Stimulated activated CD4-positive, alpha-beta T cell treated with anti-CD3 and anti-CD28 coated beads, Interleukin-1b, Interleukin-23, amount 100 ng/mL, for 4 hours (primary cell): ENCODE measurements at regions not wholly inside any gene's neighbourhood (a gene's known extent, or its start where the extent isn't known, plus 50 kb on each side); places are given as distances from the start of the nearest gene placed in this dataset.

Experiments
- DNase-seq, 2 donors: peaks; one replicate each; pipeline ENCODE4 v3.0.0-alpha.2; 2020; ENCODE audit warnings: low read depth in 2 of 2

DNA sequence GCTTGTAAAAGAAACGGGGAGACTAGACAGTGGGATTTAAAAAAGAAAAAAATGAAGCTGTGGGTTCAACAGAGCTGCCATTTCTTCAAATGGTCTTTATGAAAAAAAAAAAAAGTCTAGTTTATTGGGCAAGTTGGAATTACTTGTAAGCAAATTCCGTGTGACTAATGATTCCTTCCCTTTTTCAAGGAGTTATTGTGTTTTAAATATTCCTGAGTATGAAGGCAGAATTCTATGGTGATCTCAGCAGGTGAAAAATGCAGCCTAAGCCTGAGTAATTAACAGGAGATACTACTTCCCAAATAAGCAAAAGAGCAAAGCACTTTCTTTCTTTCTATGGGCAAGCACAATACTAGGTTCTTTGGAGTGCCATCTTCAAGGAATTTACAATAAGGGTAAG, 481.9 kb downstream of the ZNF608 start:
- DNase-seq, result no peak

DNA sequence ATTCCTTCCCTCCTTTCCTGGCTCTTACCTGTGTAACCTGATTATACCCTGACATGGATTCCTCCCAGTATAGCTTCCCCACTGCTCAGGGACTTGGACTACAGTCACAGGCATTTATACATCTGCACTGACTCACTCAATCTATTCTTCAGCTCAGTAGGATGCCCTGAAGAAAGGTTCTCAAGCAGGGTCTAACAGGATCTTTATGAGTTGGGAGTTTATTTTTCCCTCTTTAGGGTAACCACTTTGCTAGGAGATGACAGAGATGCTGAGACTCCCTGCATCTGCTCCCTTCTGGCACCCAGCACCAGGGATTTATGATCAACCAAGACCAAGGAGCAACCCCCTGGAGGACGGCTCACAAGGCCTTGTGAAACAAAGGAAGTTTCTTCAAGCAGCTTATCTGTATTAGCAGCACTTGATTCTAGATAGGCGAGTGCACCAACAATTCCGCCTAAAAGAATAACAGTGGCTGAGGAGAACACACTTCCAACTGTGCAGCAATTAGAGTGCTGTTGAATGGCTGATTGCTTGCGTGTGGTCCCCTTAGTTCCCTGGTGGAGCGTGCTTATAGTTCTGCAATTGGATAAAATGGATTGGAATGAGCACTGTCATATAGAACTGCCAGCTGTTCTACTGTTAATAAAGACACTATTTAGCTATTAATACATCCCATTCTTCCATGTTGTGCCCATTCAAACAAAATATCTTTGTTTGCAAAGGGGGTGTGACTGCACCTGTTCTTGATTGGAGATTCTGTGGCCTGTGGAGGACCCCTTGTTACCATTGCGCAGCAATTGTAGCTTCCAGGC, 482.6 kb downstream of the ZNF608 start:
- DNase-seq, result no peak

- DNase-seq, result no peak
Observed at GRCh38 chr5:124262991-124263571, 483.4 kb downstream of the ZNF608 start.

DNA sequence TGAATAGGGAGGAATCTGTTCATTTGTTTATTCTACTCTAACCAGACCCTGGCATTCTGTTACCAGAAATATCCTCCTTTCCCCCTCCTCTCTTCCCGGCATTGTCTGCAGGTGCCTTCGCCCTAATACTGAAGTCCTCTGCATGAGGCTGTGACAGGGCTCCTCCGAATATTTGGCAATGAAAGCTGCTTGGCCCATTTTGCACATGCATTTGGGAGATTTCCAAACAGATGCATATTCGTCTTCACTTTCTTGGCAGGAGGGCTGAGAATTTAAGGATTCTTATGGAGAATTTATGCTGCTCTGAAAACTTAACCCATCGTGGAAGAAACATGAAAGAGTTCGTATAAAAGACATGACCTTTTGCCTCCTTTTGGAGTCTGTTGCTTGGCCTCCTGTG, 484.0 kb downstream of the ZNF608 start:
- no peak for DNase-seq

- no peak for DNase-seq
Observed at GRCh38 chr5:124261848-124262247, 484.6 kb downstream of the ZNF608 start.

- DNase-seq, result no peak
Observed at GRCh38 chr5:124260921-124261515, 485.4 kb downstream of the ZNF608 start.

DNA sequence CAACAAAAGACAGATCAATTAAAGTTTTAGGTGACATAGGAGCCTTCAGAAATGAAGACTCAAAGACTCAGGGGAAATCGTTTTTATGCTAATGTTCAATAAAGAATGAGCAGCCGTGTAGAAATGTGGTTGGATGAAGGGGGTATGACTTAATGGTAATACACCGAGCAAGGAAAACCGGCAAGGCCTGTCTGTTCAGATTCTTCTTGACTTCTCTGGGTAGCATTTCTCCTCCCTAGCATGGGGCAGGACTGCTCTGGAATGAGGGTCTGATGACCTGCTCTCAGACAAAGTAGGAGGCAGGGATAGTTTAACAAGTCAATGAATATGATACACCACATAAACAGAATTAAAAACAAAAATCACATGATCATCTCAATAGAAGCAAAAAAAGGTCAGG, 487.4 kb downstream of the ZNF608 start:
- DNase-seq, result no peak

- no peak for DNase-seq
Observed at GRCh38 chr5:124257048-124257447, 489.4 kb downstream of the ZNF608 start.

DNA sequence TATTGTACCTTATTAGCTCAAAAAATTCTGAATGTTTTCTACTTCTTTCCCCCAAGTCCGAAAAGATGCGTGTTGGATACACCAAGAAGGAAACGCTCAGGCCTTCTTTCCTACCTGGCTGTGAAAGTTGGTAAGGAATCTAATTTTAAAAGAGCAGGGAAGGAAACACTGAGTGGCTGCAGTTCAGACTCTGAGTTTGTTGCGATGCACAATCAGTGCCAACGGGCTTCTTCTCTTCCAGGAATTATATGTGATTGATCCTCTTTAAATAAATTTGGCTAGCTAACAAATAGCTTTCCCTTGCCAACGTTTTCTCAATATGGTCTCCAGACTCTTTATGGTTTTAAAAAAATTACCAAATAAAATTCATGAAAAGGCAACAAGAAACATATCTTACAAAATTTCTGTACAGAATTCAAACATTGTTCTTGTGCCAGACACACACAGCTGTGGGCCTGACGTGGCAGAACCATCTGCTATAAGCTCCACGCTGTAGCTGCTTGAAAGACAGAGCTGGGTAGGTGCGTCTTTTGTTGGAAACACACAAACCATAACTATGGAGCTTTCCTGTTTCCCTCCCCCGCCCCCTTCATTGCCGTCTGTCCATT, 493.1 kb downstream of the ZNF608 start:
- DNase-seq, result no peak

DNA sequence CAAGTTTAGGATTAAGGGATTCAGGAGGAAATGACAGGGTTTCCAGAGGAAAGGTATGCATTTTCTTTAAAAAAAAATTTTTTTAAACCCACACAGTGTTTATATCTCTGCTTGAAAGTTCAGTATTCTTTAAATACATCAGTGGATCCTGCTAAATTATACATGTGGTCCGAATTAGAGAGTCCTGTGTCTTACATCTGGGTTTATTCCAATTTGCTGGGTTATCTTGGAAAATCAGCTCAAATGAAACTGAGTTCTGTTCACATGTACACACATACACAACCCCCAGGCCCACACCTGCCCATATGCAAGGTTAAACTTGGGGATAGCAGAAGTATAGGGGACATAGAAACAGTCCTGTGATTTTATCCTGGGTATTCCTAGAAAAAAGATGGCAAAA, 493.7 kb downstream of the ZNF608 start:
- no peak for DNase-seq

- no peak for DNase-seq
Observed at GRCh38 chr5:124252191-124252638, 494.2 kb downstream of the ZNF608 start.

DNA sequence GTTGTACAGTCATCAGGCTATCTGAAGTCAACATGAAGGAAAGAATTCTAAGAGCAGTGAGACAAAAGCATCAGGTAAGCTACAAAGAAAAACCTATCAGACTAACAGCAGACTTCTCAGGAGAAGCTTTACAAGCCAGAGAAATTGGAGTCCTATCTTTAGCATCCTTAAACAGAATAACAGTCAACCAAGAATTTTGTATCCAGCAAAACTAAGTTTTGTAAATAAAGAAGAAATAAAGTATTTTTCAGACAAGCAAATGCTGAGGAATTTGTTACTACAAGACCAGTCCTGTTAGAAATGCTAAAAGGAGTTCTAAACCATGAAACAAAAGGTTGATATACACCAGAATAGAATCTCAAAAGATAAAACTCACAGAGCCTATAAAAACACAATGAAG, 501.2 kb downstream of the ZNF608 start:
- DNase-seq, result no peak

DNA sequence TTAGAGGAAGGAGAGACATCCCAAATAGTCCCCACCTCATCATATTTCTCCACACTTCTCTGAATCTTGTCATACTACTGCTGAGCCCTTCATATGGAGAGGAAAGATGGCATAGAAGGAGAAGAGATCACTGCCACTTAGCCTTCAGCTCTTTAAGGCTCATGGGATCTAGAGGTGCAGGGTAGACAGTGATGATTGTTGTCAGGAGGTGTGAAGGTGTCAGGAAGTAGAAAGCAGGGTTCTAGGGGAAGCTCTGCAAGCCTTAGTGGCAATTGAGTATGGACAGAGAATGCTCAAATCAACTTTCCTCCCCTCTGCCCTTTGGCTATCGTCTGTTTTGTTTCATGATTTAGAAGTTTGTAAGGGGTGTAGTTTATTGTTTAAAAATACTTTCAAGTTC, 505.7 kb downstream of the ZNF608 start:
- DNase-seq, result no peak

GRCh38 chr5:124239572-124239971, 506.9 kb downstream of the ZNF608 start:
- no peak for DNase-seq

DNA sequence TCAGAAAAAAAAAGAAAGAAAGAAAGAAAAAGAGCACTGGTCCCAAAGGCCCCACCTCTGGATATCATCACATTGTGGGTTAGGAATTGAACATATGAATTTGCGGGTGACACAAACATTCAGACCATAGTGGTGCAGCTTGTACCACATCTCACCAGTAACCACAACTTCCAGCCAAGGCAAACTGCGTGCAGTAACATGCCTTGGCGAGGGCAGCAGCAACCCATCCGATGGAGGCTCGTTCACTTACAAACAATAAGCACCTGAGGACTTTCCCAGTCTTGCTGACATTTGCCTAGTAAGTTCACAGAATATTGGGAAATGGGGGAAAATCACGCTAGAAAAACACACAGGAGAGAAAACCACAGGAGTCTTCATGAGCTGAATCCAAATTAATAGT, 508.1 kb downstream of the ZNF608 start:
- no peak for DNase-seq

DNA sequence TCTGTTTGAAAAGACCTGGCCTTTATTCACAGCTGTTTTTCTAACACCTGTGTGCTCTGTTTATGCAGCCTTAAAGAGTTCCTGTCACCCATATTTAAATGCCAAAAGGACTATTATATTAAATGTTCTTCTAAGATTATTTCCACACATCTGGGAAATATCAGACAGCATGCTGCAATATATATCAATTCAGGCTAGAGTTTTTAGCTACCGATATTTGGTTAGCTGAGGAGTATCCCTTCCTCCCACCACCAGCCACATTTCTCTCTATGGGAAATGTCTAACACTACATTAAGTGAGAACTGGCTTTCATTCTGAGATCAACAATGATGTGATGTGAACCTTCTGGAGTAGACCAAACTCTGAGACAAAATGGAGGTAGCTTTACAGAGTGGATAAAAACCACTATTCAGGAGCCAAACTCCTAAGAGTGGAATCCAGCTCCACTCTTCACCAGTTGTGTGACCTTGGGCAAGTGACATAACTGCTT, 509.2 kb downstream of the ZNF608 start:
- no peak for DNase-seq

DNA sequence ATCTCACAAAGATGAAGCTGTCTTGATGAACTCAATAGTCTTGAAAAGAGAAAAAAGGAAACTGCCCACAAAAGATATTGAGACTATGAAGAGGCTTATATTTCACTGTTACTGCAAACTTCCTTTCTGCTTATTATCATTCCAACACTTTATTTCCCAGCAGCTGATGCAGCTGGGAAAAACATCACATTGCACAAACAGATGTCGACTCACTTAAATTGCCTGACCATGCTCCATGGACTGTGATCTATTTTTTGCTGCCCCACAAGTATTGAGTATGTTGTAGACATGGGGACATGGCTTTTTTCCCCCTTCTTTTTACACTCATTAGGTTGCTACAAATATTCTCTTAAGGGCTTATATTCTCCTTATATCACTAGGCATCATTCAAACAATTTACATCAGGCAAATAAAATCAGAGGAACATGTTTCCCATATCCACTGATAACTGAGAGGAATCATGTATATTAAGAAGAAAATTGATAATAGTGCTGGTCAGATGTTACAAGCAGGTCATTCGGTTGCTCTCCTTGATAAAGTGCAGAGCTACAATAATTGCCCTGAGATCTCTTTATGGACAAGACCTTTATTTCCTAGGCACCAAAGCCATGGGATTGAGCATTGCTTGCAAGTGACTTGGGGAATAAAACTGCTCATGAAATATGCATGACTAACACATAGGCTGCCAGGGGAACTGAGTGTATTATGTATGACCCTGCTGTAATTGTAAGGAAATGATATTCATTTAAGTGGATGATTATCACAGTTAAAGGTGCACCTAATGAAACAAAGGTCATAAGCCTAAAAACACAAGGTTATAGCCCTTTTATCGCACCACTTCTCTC, 509.9 kb downstream of the ZNF608 start:
- DNase-seq, result no peak

GRCh38 chr5:124235576-124235975, 510.9 kb downstream of the ZNF608 start:
- no peak for DNase-seq

DNA sequence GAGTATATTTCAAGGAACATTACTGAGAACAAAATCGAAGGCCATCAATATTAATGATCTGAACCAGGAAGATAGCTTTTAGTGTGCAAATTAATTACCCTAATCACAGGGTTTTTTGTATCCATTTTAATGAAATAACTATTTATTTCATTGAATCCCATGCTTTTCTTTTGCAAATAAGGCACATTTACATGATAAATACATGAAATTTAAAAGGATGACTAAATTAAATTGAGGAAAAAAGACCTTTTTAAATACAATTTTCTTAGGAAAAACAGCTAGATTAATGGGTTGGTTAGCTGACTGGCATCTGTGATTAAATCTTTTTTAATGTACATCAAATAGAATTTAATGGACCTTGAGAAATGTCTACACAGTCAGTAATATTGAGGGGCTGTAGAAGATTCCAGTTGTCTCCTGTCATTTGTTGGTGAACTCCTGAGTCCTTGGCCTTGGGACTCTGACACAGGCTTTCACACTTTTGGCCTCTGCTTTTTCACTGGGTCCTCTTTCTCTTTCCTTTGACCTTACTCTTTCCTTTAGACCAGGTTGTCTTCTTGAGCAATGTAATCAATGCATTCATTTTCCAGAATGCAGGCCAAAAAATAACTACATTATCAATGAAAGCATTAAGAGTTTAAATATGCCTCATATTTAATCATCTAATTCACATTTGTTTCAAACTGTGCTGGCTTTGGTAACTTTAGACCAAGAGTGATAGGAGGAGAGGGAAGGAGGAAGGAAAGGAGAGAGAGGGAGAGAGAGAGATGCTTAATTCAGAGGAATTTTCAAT, 511.5 kb downstream of the ZNF608 start:
- no peak for DNase-seq

- no peak for DNase-seq
Observed at GRCh38 chr5:124234022-124234769, 512.2 kb downstream of the ZNF608 start.
